Cerebellar cortex (tissue), 1 donor: ENCODE measurements at regions not wholly inside any gene's neighbourhood (a gene's known extent, or its start where the extent isn't known, plus 50 kb on each side); places are given as distances from the start of the nearest gene placed in this dataset.

Source experiments
- DNase-seq: peaks from one replicate; pipeline ENCODE4 v3.0.0-alpha.2; 2015; ENCODE audit warnings: low spot score

- no peak for DNase-seq
Observed at GRCh38 chr14:71287567-71287966, 380.3 kb downstream of the PCNX1 start.

- no peak for DNase-seq
Observed at GRCh38 chr14:71289536-71289935, 382.3 kb downstream of the PCNX1 start.

DNA sequence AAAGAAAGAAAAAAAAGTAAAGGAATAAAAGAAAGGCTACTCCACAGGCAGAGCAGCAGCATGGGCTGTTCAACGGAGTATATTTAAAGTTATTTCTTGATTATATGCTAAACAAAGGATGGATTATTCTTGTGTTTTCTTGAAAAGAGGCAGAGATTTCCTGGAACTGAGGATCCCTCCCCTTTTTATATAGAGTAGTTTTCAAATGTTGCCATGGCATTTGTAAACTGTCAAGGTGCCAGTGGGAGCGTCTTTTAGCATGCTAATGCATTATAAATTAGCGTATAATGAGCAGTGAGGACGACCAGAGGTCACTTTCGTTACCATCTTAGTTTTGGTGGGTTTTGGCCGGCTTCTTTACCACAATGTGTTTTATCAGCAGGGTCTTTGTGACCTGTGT, 383.0 kb downstream of the PCNX1 start:
- no peak for DNase-seq

DNA sequence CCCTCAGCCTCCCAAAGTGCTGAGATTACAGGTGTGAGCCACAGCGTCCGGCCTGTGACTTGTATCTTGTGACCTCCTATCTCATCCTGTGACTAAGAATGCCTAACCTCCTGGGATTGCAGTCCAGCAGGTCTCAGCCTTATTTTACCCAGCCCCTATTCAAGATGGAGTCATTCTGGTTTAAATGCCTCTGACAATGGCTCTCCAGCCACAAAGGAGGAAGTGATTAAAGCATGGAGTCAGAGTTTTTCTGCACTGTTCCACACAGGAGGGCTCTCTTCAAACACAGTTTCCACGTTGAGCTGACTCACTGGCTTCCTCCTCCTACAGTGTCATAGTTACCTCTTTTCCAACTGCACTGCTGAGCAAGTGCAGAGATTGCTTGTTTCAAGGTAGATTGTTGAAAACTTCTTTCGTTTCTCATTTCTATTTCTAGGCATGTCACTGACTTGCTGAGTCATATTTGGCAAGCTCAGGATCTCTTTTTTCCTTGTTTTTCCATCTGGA, 383.8 kb downstream of the PCNX1 start:
- no peak for DNase-seq

DNA sequence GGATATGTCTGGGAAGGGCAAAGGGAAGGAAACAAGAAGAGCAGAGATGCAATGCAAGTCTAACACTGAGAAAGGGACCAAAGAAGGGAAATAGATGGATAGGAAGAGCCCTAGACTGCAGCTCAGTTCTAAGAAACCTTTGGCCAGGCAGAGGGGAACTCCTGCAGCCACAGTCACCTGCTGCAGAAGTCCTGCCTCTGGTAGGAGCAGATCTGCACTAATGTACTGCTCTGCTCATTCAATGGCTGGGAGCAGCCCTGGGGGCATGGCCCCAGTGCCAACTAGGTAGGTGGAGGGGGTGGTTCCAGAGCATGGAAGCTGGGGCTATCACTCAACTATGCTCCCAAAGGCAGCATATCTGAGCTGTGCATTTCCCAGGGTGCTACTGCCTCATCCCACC, 388.9 kb downstream of the PCNX1 start:
- no peak for DNase-seq

- no peak for DNase-seq
Observed at GRCh38 chr14:71300566-71301330, 393.5 kb downstream of the PCNX1 start.

DNA sequence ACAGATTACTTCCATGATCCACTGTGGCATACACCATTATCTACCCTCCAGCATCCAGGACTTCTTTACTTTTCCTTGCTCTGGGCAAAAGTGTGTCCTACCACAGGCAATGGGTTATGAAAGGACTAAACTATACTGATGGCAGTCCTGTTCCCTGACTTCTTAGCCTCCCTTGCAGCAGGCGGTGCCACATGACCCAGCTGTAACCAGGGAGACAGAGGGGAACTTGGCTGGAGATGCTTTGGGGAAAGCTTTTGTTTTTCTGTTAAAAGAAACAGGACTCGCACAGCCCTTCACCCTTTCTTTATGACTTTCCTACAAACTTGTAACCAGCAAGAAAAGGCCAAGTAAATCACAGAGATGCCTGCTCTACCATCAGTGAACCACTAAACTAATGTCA, 394.4 kb downstream of the PCNX1 start:
- DNase-seq: no peak

GRCh38 chr14:71304690-71305089, 397.4 kb downstream of the PCNX1 start:
- no peak for DNase-seq

- DNase-seq: no peak
Observed at GRCh38 chr14:71308671-71309070, 401.4 kb downstream of the PCNX1 start.

DNA sequence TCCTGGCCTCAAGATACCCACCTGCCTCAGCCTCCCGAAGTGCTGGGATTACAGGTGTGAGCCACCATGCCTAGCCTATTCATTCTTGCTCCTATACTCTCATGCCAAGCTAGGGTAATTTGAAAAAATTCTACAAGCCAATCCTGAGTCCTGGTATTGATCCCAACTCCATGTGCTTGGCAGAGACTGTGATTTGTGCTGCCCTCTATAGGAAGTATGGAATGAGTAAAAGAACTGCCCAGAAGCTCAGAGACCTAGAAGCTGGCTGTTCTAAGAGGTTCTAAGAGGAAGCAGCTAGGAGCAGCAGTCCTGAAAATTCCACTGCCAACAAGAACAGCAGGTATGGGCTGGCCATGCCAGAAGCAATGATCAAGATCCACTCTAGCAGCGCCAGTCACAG, 402.5 kb downstream of the PCNX1 start:
- DNase-seq: peak; percentile 46

DNA sequence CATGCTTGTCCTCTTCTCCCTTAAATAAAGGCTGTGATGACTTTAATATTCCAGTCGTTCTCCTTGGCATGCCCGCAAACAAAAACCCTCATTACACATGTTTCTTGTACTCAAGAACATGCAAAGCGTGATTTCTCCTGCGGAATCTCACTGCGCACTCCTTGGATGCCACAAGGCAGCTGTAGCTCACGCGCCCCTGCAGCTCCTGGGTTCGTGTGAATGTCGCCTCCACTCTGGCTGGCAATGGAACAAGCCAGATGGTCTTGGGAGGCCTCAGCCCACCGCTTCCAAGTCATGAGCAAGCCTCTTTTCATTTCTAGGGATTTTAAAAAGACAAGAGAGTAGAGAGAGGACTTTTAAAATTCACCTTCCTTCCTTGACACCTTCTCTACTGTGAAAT, 403.8 kb downstream of the PCNX1 start:
- DNase-seq: no peak

GRCh38 chr14:71314717-71315116, 407.5 kb downstream of the PCNX1 start:
- no peak for DNase-seq

DNA sequence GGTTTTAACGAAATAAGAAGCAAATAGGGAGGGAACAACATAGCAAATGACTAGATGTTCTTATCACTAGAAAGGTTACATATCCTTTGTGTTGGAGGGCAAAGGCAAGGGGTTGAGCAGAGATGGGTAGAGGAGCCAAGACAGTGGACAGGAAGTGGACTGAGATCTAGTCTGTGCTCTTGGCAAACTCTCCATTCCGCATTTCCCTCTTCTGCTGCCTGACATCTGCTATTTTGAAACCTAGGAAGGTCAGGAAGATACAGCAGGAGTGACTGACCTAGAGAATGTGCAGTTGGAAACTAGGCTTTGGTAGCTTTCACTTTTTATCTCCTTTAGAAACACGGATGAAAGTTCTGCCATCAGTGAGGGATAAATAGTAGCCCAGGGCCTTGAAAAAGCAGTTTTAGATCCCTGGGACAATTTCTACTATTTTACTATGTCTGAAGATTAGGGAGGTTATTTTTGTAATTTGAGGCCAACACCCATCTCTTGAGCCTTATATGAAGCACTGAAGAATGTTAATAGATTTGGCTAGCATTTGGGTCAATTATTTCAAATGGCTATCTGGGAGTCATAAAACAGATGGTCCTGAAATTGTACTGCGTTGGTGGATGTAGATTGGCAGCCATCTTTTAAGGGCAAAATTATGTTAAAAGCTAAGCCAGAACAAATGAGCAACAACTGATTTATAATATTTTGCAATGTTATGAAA, 410.3 kb downstream of the PCNX1 start:
- no peak for DNase-seq

- DNase-seq: no peak
Observed at GRCh38 chr14:71318097-71318459, 410.8 kb downstream of the PCNX1 start.

GRCh38 chr14:71319666-71320065, 412.4 kb downstream of the PCNX1 start:
- DNase-seq: peak; percentile 58

DNA sequence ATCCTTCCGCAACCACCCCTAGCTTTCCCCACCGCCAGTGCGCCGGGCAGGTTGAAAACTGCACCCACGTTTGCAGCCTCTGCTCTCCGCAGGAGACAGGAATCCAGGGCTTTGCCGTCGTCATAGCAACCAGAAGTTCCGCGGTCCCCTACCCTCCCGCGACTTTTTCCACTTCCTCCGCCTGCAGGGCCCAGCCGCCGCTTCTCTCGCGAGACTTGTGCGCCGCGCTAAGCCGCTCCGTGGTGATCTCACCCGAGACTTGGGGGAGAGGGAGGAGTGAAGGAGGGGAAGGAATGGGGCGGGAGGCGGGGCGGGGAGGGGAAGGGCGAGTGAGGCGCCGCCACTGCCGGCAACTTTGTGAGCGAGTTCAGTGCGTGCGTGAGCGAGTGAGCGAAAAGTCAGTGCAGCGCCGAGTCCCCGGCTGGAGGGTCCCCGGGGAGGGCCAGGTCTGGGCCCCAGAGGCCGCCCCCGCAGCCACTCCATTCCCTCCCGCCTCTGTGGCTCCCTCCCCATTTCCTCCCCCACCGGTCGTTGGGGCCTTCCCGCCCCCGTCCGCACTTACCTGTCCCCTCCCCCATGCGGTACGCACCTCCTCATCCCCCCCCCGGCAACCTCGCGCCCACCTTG, 413.0 kb downstream of the PCNX1 start, which contains the start of gene SIPA1L1:
Gene SIPA1L1, plus strand, starts transcription at position 370 of the 627 bp plus-strand sequence.
- peak; percentile 98 for DNase-seq

- DNase-seq: peak; percentile 39
Observed at GRCh38 chr14:71320734-71321573, 413.7 kb downstream of the PCNX1 start.

DNA sequence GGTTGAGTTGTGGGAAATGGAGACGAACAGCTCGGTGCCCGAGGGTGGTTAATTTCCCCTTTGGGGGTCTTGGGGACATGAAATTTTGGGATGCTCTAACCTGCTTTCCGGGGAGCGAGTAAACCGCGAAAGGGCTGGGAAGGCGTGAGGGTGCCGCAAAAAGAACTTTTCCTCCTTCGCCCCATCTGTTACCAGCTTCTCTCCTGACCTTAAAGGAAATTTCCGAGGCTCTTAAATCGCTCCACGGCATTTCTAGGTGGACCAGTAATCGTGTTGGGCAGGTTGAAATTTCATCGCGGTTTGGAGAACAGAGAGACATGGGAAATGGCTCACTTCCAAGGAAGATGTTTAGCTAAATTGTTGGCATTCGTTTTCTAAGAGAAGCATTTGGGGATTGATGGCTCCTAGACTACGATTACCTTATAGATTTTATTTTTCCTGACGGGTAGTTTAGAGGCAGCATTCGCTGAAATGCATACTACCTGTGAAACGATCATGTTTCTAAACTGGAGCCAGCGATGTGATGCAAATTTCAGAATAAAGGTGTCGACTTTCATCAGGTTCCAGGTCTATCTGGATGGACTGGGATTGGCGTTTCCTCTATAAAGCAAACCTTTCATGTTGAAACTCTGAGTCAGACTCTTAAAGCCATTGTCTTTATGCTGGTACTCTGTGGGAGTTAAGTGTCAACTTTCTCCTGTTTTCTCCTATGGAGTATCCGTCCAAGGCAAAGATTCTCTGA, 414.5 kb downstream of the PCNX1 start:
- DNase-seq: peak; percentile 79

GRCh38 chr14:71322655-71323250, 415.5 kb downstream of the PCNX1 start:
- peak; percentile 76 for DNase-seq

GRCh38 chr14:71324767-71325272, 417.6 kb downstream of the PCNX1 start:
- no peak for DNase-seq

GRCh38 chr14:71327691-71328090, 420.4 kb downstream of the PCNX1 start:
- DNase-seq: no peak
